DMS153 treated with DMSO at 0.1 percent for 48 hours (cell line): ENCODE measurements at regions not wholly inside any gene's neighbourhood (a gene's known extent, or its start where the extent isn't known, plus 50 kb on each side); places are given as distances from the start of the nearest gene placed in this dataset.

Experiments
- DNase-seq: peaks from one replicate; lab custom pipeline; 2025; ENCODE audit not compliant: unreplicated experiment; lab: John Stamatoyannopoulos, UW

DNA sequence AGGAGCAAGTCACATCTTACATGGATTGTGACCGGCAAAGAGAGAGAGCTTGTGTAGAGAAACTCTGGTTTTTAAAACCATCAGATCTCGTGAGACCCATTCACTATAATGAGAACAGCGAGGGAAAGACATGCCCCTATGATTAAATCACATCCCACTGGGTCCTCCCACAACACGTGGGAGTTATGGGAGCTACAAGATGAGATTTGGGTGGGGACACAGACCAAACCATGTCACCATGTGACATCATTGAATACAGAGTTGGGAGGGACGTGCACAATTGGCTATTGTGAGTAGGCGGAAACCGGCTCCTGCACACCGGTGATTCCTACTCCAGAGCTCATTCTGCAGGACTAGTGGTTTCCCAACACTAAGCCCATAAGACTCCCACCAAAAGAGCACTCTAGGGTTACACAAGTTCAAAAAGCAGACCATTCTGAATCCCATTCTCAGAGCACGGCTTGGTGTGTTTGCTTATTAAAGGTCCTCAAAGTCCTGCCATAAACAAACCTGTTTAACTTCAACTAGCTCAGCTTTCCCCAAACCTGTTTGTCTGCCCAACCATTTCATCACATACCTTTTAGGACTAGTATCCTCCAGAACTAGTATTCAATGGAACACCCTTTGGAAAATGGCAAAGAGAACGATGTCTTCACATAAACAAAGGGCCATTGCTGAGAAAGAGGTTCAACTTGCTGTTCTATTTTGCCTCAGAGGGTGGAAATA lies 167.6 kb downstream of the TLE3 start:
- DNase-seq: no peak

DNA sequence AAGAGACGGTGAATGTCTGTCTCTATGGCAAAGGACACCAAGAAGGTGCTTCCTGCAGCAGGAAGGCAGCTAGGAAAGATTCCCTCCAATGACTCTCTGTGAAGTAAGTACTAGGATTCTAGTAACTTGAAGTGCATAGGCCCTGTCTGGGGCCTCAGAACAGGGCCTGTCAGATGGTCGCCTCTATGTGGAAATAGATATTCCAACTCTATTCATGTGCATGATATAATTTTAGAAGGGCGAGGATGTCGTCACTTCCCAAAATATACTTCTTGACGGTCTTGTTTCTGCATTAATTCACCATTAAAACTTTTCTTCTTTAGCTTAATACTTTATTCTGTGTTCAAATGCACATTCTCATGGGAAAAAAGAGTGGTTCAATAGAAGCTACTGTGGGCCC lies 167.0 kb downstream of the TLE3 start:
- DNase-seq: no peak

DNA sequence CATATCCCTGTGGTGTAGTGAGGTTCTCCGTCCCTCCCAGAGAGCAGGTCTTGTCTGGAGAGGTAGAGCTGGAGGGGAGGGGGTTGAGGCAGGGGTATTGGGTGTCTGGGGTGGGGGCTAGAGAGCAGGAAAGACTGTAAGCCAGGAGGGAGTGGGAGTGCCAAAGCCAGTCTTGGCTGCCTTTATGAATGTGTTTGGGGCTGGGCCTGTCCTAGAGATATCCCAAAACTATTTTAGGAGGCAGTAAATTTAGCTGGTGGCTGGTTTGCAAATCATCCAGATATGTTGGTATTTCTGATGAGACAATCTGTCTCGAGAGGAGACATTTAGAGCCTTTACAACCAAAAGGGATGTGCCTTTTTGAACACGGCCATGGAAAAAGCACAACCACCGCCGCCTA lies 166.6 kb downstream of the TLE3 start:
- DNase-seq: no peak

DNA sequence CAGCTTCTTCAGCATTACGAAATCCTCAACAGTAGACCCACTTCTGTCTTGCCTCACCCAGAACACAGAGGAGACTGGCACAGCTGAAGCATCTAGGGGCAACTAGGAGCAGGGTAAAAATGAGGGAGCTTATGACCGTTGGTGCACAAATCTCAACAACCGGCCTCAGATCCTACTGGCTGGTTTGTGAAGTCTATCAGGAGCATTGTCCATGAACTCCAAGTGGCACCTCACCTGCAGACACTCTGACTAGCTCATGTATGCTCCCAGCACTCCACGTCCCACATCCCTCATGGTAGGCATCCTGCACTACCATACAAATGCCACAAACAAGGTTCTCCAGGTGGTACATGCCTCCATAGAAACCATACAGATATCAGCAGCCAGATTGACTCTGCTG lies 163.1 kb downstream of the TLE3 start:
- DNase-seq: no peak

DNA sequence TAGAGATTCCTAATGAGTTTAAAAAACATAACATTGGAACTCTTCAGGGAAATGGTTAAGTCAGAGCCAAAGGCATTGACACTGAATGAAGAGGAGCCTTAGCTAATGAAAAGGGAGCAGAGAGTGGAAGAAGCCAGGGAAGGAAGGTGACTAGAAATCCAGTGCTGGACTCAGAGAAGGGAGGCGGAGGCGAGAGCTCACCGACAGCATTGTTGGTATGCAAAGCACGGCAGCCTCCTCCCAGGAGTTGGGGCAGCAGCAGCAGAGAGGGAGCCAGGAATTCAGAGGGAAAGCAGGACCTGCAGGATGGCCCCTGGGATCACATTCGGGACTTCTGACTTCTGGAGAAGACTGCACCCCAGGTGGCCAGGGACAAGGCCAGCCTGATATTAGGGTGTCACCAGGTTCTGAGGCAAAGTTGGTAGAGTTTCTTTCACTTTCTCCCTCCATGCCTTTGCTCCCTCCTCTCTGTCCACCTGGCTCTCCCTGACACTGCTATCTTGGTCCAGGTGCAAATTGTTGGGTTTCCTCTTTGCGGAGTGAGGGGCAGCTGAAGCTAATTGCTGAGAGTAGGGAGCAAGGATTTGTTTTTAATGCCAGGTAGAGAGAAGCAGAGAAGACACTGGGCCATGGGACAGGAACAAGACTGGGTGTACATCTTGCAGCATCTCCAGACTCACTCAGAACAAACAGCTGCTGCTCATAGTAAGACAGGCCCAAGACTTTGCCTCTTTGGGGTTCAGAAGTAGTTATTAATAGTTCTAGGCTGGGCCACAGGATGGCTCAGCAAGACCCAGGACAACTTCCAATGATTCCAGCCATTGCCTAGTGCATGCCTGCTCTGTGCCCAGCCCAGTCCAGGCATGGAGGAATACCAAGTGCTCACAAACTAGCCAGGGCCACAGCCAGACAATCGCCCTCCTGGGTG lies 157.9 kb downstream of the TLE3 start:
- DNase-seq: no peak

DNA sequence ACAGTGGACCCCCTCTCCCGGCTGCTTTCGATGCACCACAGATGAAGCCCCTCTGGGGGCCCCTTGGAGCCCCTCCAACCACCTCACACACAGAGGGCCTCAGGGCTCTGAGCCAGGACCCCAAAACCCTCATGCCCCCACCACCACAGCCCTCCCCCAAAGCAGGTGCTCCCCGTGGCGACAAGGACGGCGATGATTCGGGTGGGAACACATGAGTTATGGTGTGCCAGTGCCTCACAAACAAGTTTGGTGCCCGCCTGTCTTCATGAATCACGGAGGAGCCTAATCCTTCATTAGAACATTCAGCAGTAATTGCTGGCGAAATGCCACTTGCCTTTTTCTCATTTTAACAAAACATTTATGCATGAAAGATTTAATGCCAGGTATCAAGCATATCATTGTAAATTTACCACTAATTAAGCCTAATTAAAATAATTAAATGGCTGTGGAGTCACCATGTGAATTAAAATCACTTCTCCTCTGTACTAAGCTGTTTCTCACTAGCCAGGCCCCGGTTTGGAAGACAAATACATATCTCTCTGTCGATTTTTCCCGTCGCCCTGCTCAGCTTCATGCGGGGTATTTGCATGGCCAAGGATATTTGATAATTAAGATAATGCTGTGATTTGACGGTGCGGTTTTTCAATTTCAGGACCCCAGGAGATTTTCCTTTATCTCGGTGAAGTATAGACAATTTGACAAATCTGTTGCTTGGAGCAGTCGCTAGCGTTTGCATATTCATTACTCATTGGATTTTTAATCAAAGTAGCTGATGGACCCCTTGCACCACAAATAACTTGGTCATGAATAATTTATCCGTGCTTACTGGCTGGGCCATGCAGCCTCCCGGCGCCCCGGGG lies 157.0 kb downstream of the TLE3 start:
- no peak for DNase-seq

DNA sequence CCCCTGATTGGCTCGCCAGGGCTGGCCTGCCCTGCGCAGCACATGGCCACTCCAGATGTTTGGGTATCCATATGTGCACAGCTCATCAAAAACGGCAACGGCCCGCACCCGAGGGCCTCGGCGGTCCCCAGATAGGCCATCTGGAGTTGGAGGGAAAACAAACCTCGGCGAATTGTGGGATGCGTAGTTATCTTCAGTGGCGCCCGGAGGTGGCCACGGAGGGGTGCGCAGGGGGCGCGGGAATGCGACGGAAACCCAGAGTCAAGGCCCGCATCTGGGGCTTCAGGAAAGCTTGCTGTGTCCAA lies 156.5 kb downstream of the TLE3 start:
- no peak for DNase-seq

DNA sequence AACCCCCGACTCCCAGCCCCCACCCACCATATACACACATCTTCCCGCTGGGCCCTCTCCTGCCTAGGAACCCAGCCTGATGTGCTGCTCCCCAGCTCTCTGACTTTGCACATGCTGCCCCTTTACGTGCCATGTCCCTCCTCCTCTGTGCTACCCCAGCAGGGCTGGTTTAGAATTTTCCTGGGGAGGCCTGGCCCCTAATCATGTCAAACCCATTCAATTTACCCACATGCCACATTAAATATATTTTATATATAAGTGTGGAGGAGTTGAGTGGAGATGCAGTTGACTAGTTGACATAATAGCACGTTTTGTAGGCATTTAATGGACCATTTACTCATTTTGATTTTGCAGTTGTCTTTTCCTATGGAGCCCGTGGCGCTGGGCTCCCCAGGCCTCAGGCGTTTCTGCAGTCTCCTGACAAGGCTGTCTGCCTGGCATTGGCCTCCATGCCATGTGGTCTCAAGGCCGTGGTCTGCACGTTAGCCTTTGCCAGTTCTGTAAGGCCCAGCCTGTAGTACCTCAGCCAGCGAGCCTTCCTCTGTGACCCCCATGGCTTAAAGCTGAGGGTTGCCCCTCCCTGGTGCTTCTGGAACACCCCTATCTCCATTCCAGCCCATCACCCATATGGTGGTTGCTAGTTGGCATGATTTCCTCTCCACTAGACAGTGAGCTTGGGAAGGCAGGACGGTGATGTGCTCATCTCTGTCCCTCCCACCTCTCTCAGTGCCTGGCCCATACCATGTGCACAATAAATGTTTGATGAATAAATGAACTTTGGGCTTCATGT lies 155.8 kb downstream of the TLE3 start:
- DNase-seq: no peak

DNA sequence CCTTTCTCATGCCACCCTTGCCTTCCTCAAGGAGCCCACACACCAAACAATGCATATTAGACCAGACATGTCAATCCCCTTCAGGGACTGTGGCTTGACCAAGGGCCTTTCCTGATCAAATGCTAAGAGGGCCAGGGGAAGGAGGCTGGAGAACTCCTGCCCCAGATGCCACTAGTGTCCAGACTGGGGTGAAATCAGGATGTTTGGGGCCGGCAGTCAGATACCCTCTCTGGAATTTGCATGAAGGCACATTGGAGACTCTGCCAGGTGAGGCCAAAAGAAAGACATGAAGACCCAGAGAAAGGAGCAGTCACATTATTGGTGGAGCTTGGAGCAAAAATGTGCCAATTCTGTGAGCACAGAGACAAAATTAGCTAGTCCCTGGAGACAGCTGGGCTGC lies 154.1 kb downstream of the TLE3 start:
- DNase-seq: no peak

DNA sequence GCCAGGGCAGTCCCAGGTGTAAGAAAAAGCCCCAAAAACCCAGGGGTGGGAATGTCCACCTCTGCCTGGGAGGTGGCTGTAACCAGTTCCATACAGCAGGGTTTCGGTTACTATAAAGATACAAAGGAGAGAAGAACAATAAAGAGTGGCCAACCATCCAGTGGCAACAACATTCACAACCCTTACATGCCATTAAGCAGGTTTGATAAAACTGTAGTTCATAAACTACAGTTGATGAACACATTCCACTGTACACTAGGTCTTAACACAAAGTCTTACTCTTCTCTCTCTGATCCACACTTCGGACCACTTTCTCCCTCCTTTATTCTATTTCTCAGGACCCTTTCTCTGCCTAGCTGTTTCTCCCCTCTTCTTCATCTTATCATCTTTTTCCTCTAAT lies 152.0 kb downstream of the TLE3 start:
- no peak for DNase-seq

DNA sequence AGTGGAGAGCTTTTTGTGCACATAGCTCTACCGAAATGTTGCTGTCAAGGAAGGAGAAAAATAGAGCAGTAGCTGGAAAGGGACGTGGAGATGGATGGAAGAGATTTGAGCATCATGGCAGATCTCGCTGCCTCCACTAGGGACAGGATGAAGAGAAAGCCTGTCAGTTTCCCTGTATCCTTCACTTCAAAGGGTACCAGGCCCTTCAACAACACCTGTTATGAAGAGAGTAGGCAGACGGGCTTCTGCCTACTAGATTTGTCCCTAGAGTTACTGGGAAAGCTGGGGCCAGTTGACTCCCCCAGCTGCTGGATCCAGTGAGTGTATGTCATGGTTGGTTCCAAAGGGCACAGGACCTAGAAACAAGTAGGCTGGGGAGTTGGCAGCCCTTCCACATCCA lies 150.8 kb downstream of the TLE3 start:
- no peak for DNase-seq

DNA sequence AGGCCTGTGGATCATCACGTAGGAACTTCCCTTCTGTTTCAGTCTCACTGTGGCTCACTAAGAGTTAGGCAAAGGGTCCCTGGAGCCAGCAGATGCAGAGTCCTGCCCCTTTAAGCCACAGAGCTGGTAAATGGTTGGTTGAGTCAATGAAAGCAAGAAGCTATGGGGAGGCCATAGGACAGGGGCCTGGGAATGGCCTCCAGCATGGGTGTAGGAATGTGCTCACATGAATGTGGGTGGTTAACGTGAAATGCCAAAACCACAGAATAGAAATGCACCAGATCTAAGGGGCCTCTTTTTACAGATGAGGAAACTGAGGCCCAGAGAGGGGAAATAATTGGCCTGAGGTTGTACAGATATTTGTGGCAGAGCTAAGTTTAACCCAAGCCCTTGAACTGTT lies 150.3 kb downstream of the TLE3 start:
- DNase-seq: no peak

DNA sequence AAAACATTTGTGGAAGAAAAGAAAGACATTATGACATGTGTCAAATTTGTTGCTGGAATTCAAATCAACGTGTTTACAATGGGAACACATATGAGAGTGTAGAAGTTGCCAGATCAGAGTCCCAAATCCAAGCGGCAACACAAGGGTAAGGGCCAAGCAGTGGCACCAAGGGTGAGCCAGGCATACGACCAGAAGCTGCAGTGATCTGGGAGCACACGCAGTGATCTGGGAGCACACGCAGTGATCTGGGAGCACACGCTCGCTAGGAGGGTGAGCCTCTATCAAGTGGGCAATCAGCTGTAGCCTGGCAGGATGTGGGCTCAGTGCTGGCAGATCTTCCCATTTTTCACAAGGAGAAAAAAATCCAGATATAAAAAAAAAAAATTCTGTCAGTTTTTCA lies 148.2 kb downstream of the TLE3 start:
- no peak for DNase-seq

DNA sequence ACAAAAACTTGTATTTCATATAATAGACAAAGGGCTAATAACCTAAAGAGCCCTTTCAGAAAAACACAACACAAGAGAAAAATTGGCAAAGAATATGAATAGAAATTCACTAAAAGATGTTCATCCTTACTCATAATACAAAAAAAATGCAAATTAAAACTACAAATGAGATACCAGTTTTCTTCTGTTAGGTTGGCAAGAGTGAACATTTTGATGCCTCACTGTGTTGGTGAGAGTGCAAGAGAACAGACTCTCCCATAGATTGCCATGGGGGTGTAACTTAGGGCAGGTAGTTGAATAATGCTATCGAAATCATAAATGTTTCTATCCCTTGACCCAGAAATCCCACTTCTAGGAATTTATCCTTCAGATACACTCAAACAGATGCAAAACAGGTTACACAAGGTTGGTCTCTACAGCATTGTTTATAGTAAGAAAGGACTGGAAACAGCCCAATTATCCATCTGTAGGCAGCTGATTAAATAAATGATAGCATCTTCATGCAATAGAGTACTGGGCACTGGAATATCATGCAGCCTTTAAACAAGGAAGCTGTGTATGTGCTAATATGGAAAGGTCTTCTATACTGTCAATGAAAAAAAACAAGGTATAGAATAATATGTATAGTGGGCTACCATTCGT lies 146.3 kb downstream of the TLE3 start:
- no peak for DNase-seq

DNA sequence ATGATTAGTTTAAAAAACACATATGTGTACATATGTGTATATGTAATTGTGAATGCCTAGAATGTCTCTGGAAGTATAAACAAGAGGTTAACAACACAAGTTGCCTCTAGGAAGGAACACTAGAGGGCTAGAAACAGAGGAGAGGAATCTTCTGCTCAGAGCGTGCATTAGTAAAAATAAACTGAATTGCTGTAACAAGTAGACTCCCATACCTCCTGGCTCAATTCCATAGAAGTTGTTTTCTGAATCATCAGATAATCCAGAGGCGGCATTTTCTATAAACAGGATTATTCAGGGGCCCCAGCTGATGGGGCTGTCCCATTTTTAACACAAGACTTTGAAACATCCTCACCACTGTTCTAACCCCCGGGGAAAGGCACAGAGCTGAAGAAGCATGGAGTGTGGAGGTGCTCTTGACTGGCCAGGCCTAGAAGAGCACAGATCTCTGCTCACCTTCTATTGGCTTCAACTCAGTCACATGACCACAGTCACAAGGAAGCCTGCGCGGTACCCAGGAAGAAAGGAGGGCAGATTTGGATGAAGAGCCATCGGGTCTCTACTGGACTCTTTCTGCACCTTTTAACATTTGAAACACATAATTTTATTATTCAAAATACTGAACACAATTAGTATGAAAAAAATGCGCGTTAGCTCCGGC lies 145.7 kb downstream of the TLE3 start:
- DNase-seq: no peak

DNA sequence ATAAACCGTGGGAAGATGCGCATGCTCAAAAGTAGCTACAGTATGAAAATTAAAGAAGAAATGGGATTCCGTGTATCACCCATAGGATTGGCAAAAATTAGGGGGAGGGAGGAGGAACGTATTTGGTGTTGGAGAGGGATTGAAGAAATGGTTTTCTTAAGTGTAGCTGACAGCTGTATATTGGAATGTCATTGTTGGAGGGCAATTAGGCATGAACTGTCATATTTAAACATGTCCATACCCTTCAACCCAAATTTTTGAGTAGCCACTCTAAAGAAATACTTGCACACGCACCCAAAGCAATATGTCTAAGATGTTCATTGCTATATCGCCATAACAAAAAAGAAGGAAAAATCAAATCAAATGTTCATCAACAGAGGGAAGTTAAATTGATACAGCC lies 144.7 kb downstream of the TLE3 start:
- DNase-seq: no peak

DNA sequence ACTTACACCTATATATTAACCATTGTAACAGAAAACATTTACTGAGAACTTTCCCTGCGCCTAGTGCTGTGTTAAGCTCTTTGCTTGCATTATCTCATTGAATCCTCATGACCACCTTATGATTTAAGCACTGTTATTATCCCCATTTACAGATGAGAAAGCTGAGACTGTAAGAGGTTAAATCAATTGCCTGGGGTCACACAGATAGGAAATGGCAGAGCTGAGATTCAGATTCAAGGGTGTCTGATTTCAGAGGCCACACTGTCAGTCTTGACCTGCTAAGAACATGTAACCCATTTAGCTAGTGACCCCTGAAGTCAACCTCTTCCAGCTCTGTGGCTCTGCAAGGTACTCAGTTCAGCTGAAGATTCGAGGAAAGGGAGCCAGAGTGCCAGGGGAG lies 143.9 kb downstream of the TLE3 start:
- no peak for DNase-seq

DNA sequence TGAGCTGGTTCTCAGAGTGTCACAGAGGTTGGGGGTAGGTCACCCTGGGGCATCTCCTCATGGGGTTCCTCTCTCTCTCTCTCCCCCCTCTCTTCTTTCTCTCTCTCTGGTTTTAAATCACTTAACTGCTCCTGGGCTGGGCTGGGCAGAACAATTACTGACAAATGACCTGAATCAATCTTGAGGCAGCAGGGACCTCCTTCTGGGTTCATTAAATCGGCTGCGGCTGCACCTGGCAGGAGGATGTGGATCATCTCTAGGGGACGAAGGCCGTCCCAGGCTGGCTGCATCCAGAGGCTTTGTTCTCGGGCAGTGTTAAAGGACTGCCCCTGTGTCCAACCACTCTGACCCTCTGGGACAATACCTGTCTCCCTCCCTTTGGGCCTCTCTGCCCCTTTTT lies 143.1 kb downstream of the TLE3 start:
- no peak for DNase-seq

DNA sequence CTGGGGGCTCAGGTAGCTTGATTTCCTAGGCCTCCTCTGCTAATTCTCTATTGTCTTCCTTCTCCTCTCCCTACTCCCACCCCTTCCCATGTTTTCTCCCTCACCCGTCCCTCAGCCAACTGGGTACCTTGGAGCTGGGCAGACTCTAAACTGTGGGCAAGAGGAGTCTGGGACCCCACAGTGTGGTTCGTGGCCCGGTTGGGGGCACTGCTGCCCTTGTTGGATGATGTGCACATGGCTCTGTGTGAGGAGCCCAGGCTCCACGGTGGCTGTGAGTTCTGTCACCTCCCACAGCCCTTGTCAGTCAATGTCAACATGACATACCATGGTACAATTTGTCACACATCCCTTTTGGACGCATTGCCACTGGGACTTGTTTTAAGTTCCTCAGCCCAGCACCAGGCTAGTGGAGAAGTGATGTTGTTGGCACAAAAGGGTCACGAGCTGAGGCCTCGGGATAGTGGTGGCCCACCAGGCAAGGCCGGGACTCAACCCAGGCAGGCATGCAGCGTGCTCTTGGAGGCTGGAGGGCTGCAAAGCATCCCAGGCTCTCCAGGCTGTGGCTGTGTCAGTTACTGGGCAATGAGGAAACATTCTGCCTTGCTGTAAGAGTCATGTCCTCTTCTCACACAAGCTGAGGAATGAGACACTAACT lies 142.3 kb downstream of the TLE3 start:
- no peak for DNase-seq
